Erythroblast (primary cell): ENCODE measurements at regions not wholly inside any gene's neighbourhood (a gene's known extent, or its start where the extent isn't known, plus 50 kb on each side); places are given as distances from the start of the nearest gene placed in this dataset.

Experiments
- GATA1 ChIP-seq: IDR thresholded peaks from 2 replicates; pipeline ENCODE4 v1.6.1; 2011; ENCODE audit warnings: low read depth, mild to moderate bottlenecking, control low read depth, low read length, moderate library complexity
- POLR2A ChIP-seq: IDR thresholded peaks from 2 replicates; pipeline ENCODE4 v1.6.1; 2011; ENCODE audit warnings: mild to moderate bottlenecking, low read length

- TF ChIP-seq POLR2A, result no peak
- no peak for TF ChIP-seq GATA1
Observed at GRCh38 chr14:51578853-51579252, 72.9 kb upstream of the FRMD6 start.
